Activated CD4-positive, alpha-beta T cell treated with anti-CD3 and anti-CD28 coated beads, Interleukin-2, amount 10 ng/mL, durations not matched to agents 24 days and 14 days (primary cell): ENCODE measurements at regions not wholly inside any gene's neighbourhood (a gene's known extent, or its start where the extent isn't known, plus 50 kb on each side); places are given as distances from the start of the nearest gene placed in this dataset.

ENCODE experiments used
- DNase-seq: peaks from one replicate; pipeline ENCODE4 v3.0.0; 2022
- H3K27ac Mint-ChIP-seq: one replicate; pipeline ENCODE4 v1.8.0; 2022; ENCODE audit warnings: mild to moderate bottlenecking, mixed read lengths
- H3K27me3 Mint-ChIP-seq: one replicate; pipeline ENCODE4 v1.8.0; 2022; ENCODE audit warnings: mixed read lengths
- H3K36me3 Mint-ChIP-seq: one replicate; pipeline ENCODE4 v1.8.0; 2022; ENCODE audit warnings: low read depth, mild to moderate bottlenecking, mixed read lengths
- H3K4me1 Mint-ChIP-seq: one replicate; pipeline ENCODE4 v1.8.0; 2021; ENCODE audit warnings: mixed read lengths
- H3K4me3 Mint-ChIP-seq: one replicate; pipeline ENCODE4 v1.8.0; 2022; ENCODE audit warnings: mild to moderate bottlenecking, moderate library complexity, mixed read lengths
- H3K9me3 Mint-ChIP-seq: one replicate; pipeline ENCODE4 v1.8.0; 2021; ENCODE audit warnings: mixed read lengths
- intact Hi-C: fragments of 100-400 bp; cut with micrococcal nuclease; formaldehyde crosslinking; loops from one replicate; pipeline ENCODE4 v1.15.1; 2023

DNA sequence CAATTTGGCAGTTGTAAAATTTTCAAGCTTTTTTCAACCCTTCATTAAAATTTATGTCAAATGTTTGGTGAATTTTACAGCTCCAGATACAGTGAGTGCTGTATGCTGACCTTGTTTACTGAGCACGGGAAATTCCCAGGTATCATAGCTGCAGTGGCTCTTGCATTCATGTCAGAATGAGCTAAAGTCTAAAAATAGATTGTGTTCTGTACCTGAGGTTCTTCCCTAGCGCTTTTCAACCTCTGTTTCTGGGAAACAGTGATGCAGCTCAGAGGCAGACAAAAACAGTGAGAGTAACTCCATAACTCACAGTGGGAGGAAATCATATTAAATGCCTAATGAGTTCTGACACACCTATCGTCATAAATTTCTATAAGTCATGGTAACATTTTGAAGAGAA lies 393.8 kb upstream of the GNPDA2 start:
- Mint-ChIP-seq H3K4me1 (no peaks in the 10 kb centered on the region), H3K4me3 (no peak overlapping the region), H3K27me3 (no peaks in the 10 kb centered on the region), H3K9me3 (no peaks in the 10 kb centered on the region), H3K27ac (peak overlapping the region; percentile 23), H3K36me3 (no peaks in the 10 kb centered on the region)
- intact Hi-C loops, result no loop called here
- no peak for DNase-seq

DNA sequence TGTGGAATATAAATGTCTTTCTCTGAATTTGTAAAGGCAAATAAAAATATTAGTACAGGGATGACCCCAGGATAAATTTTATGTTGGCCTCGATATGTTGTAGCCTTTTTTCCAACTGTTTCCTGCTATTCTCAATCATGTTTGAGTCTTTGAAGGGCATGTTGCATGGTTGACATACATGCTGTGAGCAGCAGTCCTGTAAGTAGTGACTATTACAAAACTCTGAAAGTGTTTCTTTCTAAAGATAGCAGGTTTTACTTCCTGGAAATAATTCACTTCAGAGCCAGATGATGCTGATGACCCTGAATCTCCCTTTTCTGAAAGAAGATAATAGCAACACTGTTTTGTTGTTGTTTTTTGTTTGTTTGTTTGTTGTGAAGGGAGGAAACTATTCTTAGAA lies 393.0 kb upstream of the GNPDA2 start:
- Mint-ChIP-seq H3K4me1 (no peaks in the 10 kb centered on the region), H3K27ac (no peak overlapping the region), H3K4me3 (no peak overlapping the region), H3K9me3 (no peaks in the 10 kb centered on the region), H3K36me3 (no peaks in the 10 kb centered on the region), H3K27me3 (no peaks in the 10 kb centered on the region)
- intact Hi-C loops, result no loop called here
- no peak for DNase-seq

DNA sequence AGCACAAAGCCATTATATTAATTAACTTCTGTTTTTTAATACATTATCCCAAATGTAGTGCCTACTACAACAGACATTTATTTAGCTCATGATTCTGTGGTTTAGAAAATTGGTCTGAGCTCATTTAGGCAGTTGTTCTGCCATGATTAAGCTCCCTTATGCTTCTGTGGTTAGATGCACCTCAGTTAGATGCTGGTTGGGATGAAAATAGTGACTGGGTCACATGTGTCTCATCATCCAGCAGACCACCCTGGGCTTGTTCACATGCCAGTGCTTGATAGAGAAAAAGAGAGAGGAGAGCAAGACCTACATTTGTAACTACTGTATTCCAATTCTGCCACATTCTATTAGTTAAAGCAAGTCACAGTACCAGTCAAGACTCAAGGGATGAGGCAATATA lies 376.4 kb upstream of the GNPDA2 start:
- Mint-ChIP-seq H3K4me3 (no peak overlapping the region), H3K36me3 (no peaks in the 10 kb centered on the region)
- intact Hi-C loops, result no loop called here

DNA sequence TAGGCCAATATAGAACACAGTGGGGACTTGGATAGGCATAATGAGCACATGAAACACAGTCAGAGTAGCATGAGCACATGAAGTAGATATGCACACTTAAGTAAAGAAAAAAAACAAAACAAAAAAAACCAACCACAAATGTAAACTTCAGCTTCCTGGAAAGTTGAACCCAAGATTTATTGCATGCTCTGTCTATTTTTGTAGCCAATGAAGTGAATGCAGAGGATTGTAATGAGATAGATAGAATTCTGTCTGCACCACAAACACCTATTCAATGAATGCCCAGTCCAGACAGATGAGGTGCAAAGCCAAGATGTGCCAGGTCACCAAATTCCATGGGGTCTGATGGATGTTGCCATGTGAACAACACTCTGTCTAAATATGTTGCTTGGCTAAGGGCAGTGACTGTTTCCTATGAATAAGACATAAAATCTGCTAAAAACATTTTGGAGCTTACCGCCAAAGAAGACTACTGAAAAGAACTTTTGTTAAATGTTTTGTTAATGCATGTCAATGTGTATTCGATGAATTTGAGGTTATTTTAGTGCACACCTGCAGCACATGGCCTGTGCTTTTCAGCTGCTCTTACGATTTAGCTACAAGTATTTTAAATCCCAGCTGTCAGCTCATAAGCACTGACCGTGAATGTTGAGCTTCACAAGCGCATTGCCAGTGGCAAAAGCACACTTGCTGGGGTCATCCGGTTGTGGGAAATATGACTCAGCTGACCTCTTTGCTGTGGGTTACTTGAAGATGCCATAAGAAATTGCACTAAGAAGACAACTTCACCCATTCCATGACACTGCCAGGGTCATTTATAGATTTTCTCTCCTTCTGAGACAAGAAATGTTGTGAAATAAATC lies 374.8 kb upstream of the GNPDA2 start:
- intact Hi-C loops, result no loop called here
- Mint-ChIP-seq H3K4me1 (no peaks in the 10 kb centered on the region), H3K9me3 (no peaks in the 10 kb centered on the region), H3K36me3 (no peaks in the 10 kb centered on the region), H3K4me3 (no peak overlapping the region), H3K27ac (no peak overlapping the region), H3K27me3 (no peaks in the 10 kb centered on the region)
- no peak for DNase-seq

More for the DNA sequence above, 376.4 kb upstream of the GNPDA2 start:
- DNase-seq, result no peak
- no peak overlapping the region for H3K27ac Mint-ChIP-seq
- no peaks in the 10 kb centered on the region for H3K27me3 Mint-ChIP-seq
- no peaks in the 10 kb centered on the region for H3K9me3 Mint-ChIP-seq
- no peaks in the 10 kb centered on the region for H3K4me1 Mint-ChIP-seq

DNA sequence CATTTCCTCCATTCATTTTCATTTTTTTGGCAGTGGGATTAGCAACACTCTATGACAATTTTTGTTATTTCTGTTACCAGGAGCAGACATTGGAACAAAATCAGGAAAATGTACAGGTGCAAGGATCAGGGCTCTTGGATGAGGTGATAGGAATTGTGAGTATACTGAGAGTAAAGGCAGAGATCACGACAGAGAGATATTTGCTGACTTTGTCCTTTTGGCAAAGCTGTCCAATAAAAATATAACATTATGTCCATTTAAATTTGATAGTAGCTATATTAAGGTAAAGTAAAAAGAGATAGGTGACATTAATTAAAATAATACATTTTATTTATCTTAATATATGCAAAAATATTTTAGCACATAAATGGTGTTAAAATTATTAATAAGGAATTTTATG lies 373.1 kb upstream of the GNPDA2 start:
- Mint-ChIP-seq H3K36me3 (no peaks in the 10 kb centered on the region), H3K4me3 (no peak overlapping the region), H3K27me3 (no peaks in the 10 kb centered on the region), H3K27ac (no peak overlapping the region), H3K9me3 (peaks cover 3% of the 10 kb centered on the region), H3K4me1 (no peaks in the 10 kb centered on the region)
- DNase-seq, result no peak
- intact Hi-C loops, result no loop called here

DNA sequence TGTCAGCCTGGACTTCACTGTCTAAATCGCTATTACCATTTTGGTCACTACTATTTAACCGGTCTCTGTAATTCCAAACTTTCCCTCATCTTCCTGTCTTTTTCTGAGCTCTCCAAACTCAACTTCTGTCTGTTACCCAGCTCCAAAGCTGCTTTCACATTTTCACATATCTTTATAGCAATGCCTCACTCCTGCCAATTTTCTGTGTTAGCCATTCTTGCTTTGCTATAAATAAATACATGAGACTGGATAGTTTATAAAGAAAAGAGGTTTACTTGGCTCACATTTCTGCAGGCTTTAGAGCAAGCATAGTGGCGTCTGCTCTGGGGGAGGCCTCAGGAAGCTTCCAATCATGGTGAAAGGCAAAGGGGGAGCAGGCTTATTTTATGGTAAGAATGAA lies 368.3 kb upstream of the GNPDA2 start:
- H3K4me3 Mint-ChIP-seq, result no peak overlapping the region
- no peak overlapping the region for H3K27ac Mint-ChIP-seq
- H3K27me3 Mint-ChIP-seq, result no peaks in the 10 kb centered on the region
- H3K9me3 Mint-ChIP-seq, result peaks cover 7% of the 10 kb centered on the region
- no peak for DNase-seq
- intact Hi-C loops, result no loop called here
- H3K36me3 Mint-ChIP-seq, result no peaks in the 10 kb centered on the region
- H3K4me1 Mint-ChIP-seq, result no peaks in the 10 kb centered on the region

DNA sequence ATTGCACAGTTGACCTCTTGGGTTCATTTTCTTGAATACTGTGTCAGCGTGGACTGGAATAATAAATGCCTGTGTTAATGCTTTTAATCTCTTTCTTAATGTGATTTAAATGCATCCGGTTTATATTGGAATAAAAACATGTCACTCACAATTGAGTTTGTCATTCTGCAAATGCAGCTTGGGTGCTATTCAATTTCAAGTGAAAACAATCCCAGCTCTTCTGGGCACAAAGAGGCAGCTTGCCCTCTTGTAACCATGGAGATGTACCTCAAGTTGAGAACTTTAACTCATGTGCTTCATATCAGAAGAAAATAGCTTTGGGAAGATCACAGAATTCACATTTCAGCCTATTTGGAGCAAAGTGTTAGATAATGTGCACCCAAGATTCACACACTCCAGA lies 355.7 kb upstream of the GNPDA2 start:
- no peak for DNase-seq
- Mint-ChIP-seq H3K4me1 (no peaks in the 10 kb centered on the region), H3K27ac (no peak overlapping the region), H3K36me3 (no peaks in the 10 kb centered on the region), H3K9me3 (peaks cover 6% of the 10 kb centered on the region), H3K4me3 (no peak overlapping the region), H3K27me3 (no peaks in the 10 kb centered on the region)
- intact Hi-C loops, result no loop called here

DNA sequence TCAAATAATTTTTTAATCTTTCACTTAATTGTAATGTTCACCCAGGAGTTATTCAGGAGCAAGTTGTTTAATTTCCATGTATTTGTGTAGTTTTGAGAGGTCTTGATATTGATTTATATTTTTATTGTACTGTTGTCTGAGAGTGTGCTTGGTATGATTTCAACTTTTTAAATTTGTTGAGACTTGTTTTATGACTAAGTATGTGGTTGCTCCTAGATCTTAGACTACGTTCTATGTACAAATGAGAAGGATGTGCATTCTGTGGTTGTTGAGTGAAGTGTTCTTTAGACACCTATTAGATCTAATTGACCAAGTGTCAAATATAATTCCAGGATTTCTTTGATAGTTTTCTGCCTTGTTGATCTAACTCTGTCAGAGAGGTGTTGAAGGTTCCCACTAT lies 353.3 kb upstream of the GNPDA2 start:
- intact Hi-C loops, result no loop called here

DNA sequence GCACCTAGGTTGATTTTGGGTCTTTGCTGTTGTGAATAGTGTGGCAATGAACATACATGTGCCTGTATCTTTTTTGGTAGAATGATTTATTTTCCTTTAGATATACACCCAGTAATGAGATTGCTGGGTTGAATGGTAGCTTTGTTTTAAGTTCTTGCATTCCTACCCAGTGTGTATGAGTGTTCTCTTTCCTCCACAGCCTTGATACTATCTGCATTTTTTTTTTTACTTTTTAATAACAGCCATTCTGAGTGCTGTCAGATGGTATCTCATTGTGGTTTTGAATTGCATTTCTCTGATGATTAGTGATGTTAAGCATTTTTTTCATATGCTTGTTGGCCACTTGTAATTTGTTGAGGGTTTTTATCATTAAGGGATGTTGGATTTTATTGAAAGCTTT lies 351.8 kb upstream of the GNPDA2 start:
- Mint-ChIP-seq H3K27ac (no peak overlapping the region), H3K9me3 (peaks cover 6% of the 10 kb centered on the region), H3K27me3 (no peaks in the 10 kb centered on the region), H3K4me1 (no peaks in the 10 kb centered on the region), H3K36me3 (no peaks in the 10 kb centered on the region), H3K4me3 (no peak overlapping the region)
- intact Hi-C loops, result no loop called here
- DNase-seq, result no peak

More for the DNA sequence above, 353.3 kb upstream of the GNPDA2 start:
- no peak overlapping the region for H3K27ac Mint-ChIP-seq
- no peaks in the 10 kb centered on the region for H3K36me3 Mint-ChIP-seq
- no peaks in the 10 kb centered on the region for H3K27me3 Mint-ChIP-seq
- no peak overlapping the region for H3K4me3 Mint-ChIP-seq
- peaks cover 6% of the 10 kb centered on the region for H3K9me3 Mint-ChIP-seq
- DNase-seq, result no peak
- no peaks in the 10 kb centered on the region for H3K4me1 Mint-ChIP-seq

DNA sequence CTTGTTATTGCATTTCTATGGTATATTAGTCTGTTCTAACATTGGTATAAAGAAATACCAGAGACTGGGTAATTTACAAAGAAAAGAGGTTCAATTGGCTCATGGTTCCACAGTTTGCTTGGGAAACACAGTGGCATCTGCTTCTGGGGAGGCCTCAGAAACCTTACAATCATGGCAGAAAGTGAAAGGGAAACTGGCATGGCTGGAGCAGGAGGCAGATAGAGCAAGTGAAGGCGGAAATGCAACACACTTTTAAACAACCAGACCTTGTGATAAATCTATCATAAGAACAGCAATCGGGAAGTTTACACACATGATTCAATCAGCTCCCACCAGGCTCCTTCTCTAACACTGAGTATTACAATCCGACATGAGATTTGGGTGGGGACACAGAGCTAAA lies 346.6 kb upstream of the GNPDA2 start:
- Mint-ChIP-seq H3K9me3 (peaks cover 3% of the 10 kb centered on the region), H3K4me1 (no peaks in the 10 kb centered on the region), H3K27me3 (no peaks in the 10 kb centered on the region), H3K4me3 (no peak overlapping the region), H3K27ac (no peak overlapping the region), H3K36me3 (no peaks in the 10 kb centered on the region)
- DNase-seq, result no peak
- intact Hi-C loops, result no loop called here

DNA sequence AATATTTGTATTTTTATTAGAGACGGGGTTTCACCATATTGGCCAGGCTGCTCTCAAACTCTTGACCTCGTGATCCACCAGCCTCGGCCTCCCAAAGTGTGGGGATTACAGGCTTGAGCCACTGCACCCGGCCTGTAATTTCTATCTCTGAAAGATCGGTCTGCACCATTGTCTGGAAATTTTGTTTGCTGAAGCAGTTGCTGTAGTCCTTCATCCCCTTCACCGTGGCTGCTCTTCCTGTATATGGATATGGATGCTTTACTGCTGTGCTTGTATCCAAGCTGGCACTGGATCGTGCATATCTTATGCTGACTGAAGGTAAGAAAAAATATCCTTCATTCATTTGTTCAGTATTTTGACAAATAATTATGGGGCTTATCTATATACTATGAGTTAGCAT lies 338.4 kb upstream of the GNPDA2 start:
- Mint-ChIP-seq H3K27ac (no peak overlapping the region), H3K4me3 (no peak overlapping the region), H3K27me3 (no peaks in the 10 kb centered on the region), H3K9me3 (peaks cover 7% of the 10 kb centered on the region), H3K36me3 (no peaks in the 10 kb centered on the region), H3K4me1 (no peaks in the 10 kb centered on the region)
- intact Hi-C loops, result no loop called here
- no peak for DNase-seq

DNA sequence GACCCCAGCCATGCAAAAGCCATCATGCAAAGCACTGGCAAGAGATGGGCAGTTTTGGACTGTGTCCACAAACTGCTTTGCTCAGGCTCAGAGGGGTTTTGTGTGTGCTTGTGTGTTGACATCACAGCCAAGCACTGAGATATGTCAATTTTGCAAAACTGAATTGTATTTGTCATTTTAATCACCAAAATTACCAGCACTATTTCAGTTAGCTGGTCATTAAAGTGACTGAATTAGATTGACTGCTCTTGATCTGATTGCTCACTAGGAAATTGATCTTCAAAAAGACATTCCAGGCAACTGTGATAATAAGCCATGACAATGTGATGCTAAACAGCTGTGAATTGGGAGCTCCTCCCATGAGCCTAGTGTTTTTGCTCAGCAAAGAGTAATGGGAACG lies 337.3 kb upstream of the GNPDA2 start:
- intact Hi-C loops, result no loop called here
- Mint-ChIP-seq H3K27me3 (no peaks in the 10 kb centered on the region), H3K36me3 (no peaks in the 10 kb centered on the region), H3K4me1 (no peaks in the 10 kb centered on the region), H3K27ac (no peak overlapping the region), H3K9me3 (peaks cover 7% of the 10 kb centered on the region), H3K4me3 (no peak overlapping the region)
- no peak for DNase-seq

DNA sequence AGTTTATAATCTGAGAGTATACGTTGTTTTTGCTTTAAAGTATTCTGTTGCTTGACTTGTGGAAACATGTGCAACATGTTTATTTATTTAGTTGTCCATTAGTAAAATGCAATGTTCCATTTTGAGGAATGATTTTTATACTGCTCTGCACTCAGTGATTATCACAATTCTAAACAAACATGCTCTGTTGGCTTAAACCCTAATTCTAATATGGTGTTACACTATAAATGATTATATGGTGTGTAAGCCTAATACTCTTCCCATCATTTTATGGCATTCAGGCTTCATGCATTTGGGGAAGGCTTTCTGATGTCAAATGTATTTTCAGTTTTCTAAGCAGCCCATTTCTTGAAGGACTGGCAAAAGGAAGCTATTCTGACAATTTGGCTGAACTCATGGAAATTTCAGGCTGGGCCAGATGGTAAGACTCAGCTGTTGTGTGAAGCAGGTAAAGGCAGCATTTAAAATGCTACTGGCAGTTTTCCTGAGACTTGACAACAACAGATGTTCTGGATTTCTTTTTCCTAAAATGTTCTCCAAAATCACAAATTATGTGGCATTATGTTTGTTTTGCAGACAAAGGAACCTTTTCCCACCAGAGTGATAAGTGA lies 336.7 kb upstream of the GNPDA2 start:
- no peak overlapping the region for H3K4me3 Mint-ChIP-seq
- H3K27ac Mint-ChIP-seq, result no peak overlapping the region
- H3K4me1 Mint-ChIP-seq, result no peaks in the 10 kb centered on the region
- no peaks in the 10 kb centered on the region for H3K36me3 Mint-ChIP-seq
- H3K27me3 Mint-ChIP-seq, result no peaks in the 10 kb centered on the region
- no peak for DNase-seq
- peaks cover 4% of the 10 kb centered on the region for H3K9me3 Mint-ChIP-seq
- intact Hi-C loops, result no loop called here

DNA sequence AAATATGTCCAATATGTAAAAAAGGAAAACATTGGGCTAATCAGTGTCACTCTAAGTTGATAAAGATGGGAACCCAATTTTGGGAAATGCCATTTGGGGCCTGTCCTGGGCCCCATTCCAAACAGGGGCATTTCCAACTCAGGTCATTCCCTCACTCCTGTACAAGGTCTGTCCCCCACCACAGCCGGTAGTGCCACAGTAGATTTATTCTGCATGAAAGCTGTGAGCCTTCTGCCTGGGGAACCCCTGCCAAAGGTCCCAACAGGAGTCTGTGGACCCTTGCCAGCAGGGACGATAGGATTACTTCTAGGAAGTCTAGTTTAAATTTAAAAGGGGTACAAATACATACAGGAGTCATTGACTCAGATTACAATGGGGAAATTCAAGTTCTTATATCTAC lies 317.6 kb upstream of the GNPDA2 start:
- Mint-ChIP-seq H3K4me1 (no peaks in the 10 kb centered on the region), H3K27me3 (no peaks in the 10 kb centered on the region), H3K36me3 (no peaks in the 10 kb centered on the region), H3K4me3 (no peak overlapping the region), H3K27ac (no peak overlapping the region), H3K9me3 (peaks cover 4% of the 10 kb centered on the region)
- intact Hi-C loops, result no loop called here
- no peak for DNase-seq

DNA sequence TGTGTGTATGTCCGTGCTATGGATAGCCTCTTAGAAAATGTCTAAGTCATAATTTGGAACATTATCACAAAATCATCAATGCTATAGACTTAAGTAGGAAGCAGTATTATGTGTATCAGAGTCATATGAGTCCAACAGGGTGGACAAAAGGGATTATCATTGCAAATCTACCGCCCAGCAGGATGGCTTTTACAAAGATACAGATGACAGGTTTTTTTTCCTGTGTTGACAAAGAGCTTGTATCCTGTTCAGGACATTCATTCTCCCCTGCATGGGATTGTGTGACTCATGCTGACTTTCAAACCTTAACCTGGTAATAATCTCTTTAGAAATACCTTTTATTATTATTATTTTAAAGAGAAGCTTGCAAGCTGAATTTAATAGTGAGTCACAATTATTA lies 310.3 kb upstream of the GNPDA2 start:
- intact Hi-C loops, result no loop called here
- no peaks in the 10 kb centered on the region for H3K9me3 Mint-ChIP-seq
- H3K27me3 Mint-ChIP-seq, result no peaks in the 10 kb centered on the region
- H3K4me3 Mint-ChIP-seq, result no peak overlapping the region
- no peaks in the 10 kb centered on the region for H3K4me1 Mint-ChIP-seq
- DNase-seq, result no peak
- H3K27ac Mint-ChIP-seq, result no peak overlapping the region
- H3K36me3 Mint-ChIP-seq, result no peaks in the 10 kb centered on the region
